DND-41 (cell line): ENCODE measurements at regions not wholly inside any gene's neighbourhood (a gene's known extent, or its start where the extent isn't known, plus 50 kb on each side); places are given as distances from the start of the nearest gene placed in this dataset.

Experiments used
- CTCF ChIP-seq: IDR thresholded peaks from 2 replicates; pipeline ENCODE4 v1.5.1; 2012; ENCODE audit warnings: borderline replicate concordance, low read length, moderate library complexity, mild to moderate bottlenecking; ENCODE audit not compliant: poor library complexity, severe bottlenecking; ENCODE audit errors: extremely low read depth
- EZH2 ChIP-seq: IDR thresholded peaks from 3 replicates; pipeline ENCODE4 v1.6.1; 2012; ENCODE audit warnings: borderline replicate concordance, low read depth, mild to moderate bottlenecking, moderate library complexity, low read length, inconsistent platforms; ENCODE audit not compliant: severe bottlenecking

GRCh38 chr1:83500531-83500930, 498.4 kb downstream of the TTLL7 start:
- no peak for TF ChIP-seq CTCF
- no peak for TF ChIP-seq EZH2
